Small intestine (tissue), 7 donors: ENCODE measurements at regions not wholly inside any gene's neighbourhood (a gene's known extent, or its start where the extent isn't known, plus 50 kb on each side); places are given as distances from the start of the nearest gene placed in this dataset.

Source experiments
- DNase-seq, 2 donors: peaks; one replicate each; pipeline versions ENCODE4 v3.0.0 to v3.0.0-alpha.2; 2013
- FAIRE-seq: peaks from 2 replicates; lab custom pipeline; 2012; peaks lifted over from hg19 to GRCh38; lab: Jason Lieb, UNC
- H3K27ac ChIP-seq, 3 donors: one replicate each; pipeline ENCODE4 v1.5.1; 2013; ENCODE audit warnings: low read length in 2 of 3, mild to moderate bottlenecking in 2 of 3, control low read depth in 1 of 3, inconsistent platforms in 1 of 3, low read depth in 1 of 3, moderate library complexity in 1 of 3
- H3K27me3 ChIP-seq, 3 donors: one replicate each; pipeline ENCODE4 v1.6.1; 2013; ENCODE audit warnings: low read length in 3 of 3, inconsistent platforms in 1 of 3; ENCODE audit not compliant: control insufficient read depth in 3 of 3, insufficient read depth in 3 of 3
- H3K36me3 ChIP-seq, 3 donors: one replicate each; pipeline ENCODE4 v1.6.1; 2013; ENCODE audit warnings: low read length in 3 of 3, inconsistent platforms in 1 of 3, low read depth in 1 of 3, mild to moderate bottlenecking in 1 of 3, moderate library complexity in 1 of 3; ENCODE audit not compliant: control insufficient read depth in 3 of 3, insufficient read depth in 2 of 3
- H3K4me1 ChIP-seq, 3 donors: one replicate each; pipeline ENCODE4 v1.6.1; 2013; ENCODE audit warnings: low read length in 2 of 3, inconsistent platforms in 1 of 3, low read depth in 1 of 3, mild to moderate bottlenecking in 1 of 3, moderate library complexity in 1 of 3; ENCODE audit not compliant: control insufficient read depth in 3 of 3, insufficient read depth in 2 of 3
- H3K4me3 ChIP-seq, 3 donors: one replicate each; pipeline ENCODE4 v1.5.1; 2013; ENCODE audit warnings: low read length in 3 of 3, control low read depth in 1 of 3, inconsistent platforms in 1 of 3, low read depth in 1 of 3, mild to moderate bottlenecking in 1 of 3, moderate library complexity in 1 of 3
- H3K9me3 ChIP-seq, 2 donors: one replicate each; pipeline ENCODE4 v1.6.1; 2013; ENCODE audit warnings: low read depth in 1 of 2, low read length in 1 of 2; ENCODE audit not compliant: control insufficient read depth in 2 of 2, insufficient read depth in 1 of 2
- WGBS, 3 donors: extraction: QIAGEN DNeasy Blood & Tissue Kit; methylation state at CpG; one replicate each; pipeline ENCODE4 v1.1.7; 2013; 5-methylcytosine and 5-hydroxymethylcytosine counted together
- donor health status: healthy with polysubstance abuse.
- donor health status: control.
- donor health status: control.
- donor health status: Bipolar disorder and iron deficiency.
- donor health status: healthy.

DNA sequence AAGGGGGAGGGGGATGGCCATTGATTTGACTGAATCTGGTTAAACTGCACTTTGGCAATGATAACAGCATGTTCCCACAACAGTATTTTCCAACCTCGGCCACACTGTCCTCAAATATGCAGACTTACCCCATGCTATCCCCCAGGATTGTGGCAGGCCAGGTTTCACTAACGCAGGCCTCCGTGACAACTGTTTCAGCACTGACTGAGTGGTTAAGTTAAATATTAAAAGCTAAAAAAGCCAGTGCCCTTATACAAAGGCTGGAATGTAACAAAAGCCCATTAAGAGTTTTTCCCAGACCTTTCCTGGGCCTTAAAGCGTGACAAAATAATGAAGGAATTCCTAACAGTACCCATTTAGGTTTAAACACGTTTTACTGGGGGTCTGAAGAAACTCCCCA, 202.9 kb downstream of the USP25 start:
- FAIRE-seq (no peak), DNase-seq (no peak)
- no peaks in the 10 kb centered on the region for H3K9me3 ChIP-seq
- no peak overlapping the region for H3K27ac ChIP-seq
- no peak overlapping the region for H3K4me3 ChIP-seq
- no peaks in the 10 kb centered on the region for H3K36me3 ChIP-seq
- 64 to 76% (median 76%) methylated on average over 5 of the region's 5 CpGs for WGBS, 3 donors
- no peaks in the 10 kb centered on the region for H3K27me3 ChIP-seq
- no peaks in the 10 kb centered on the region for H3K4me1 ChIP-seq

DNA sequence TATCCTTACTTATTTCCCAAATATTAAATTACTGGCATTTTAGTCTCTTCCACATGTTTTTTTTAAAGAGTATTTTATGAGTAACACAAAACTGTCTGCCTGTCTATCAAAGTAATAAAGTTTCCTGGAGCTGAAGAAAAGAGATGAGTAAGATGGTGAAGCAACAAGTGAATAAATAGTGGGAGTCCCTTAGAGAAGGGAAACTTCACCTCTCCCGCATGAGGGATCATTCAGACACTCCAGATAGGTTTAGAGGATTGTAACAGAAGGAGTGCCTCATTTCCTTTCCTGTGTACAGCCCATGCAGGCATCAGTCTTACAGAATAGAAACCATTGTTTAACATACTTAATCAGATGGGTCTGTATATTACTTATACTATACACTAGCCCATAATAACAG, 205.7 kb downstream of the USP25 start:
- H3K4me1 ChIP-seq, result no peaks in the 10 kb centered on the region
- H3K27me3 ChIP-seq, result no peaks in the 10 kb centered on the region
- H3K27ac ChIP-seq, result no peak overlapping the region
- no peak overlapping the region for H3K4me3 ChIP-seq
- FAIRE-seq, result no peak
- no peaks in the 10 kb centered on the region for H3K36me3 ChIP-seq
- DNase-seq, result no peak
- H3K9me3 ChIP-seq, result no peaks in the 10 kb centered on the region
- WGBS, 3 donors, result 86 to 91% (median 90%) methylated on average over 1 of the region's 1 CpG

DNA sequence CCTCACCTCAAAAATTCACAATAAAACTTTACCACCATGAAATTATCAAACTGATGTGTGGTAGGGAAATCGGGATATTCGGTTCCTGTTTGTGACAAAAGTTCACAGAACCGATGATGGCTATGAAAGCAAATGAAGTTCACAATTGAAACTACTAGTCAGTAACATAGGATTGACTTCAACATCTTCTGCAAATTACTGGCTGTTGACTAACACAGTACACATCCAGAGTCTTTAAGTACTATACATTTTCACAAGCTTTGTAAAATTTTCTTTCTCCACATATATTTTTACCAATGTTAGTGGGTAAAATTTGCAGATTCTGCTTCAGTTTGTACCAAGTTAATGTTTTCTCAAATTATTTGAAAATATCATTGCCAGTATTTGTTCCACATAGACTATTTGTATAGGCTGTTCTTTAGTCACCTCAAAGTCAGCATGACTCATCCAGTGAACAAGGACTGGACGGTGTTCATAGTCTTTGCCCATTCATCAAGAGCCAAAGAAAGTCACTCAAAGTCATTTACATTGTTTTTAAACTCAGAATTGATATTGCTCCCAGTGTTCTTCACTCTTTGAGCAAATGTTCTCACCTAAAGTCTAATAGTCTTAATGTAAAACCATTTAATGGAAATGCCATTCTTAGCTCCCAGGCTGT, 213.4 kb downstream of the USP25 start:
- H3K27me3 ChIP-seq, result no peaks in the 10 kb centered on the region
- FAIRE-seq (no peak), DNase-seq (no peak)
- H3K9me3 ChIP-seq, result no peaks in the 10 kb centered on the region
- no peak overlapping the region for H3K4me3 ChIP-seq
- no peak overlapping the region for H3K27ac ChIP-seq
- H3K36me3 ChIP-seq, result no peaks in the 10 kb centered on the region
- no peaks in the 10 kb centered on the region for H3K4me1 ChIP-seq
- WGBS, 3 donors, result 77 to 88% (median 84%) methylated on average over 4 of the region's 4 CpGs

DNA sequence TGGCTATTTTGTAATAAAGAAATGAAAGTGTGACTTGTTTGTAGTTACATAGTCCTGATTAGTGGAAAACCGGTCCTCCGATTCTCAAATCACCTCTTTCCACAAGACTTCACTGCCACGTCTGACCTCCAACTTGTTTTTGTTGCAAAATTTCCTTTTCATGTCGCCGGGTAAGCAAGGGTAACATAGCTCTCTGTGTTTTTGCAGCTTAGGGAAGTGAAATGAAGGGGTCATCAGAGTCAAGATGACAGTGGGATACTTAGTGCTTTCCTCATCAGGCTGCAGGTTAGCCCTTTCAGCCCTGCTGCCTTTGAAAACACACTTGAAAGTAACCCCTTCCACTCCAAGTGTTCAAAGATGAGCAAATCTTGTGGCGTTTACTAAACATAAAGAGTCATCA, 217.9 kb downstream of the USP25 start:
- 39 to 54% (median 40%) methylated on average over 6 of the region's 6 CpGs for WGBS, 3 donors
- H3K4me3 ChIP-seq, result no peak overlapping the region
- DNase-seq (no peak), FAIRE-seq (no peak)
- H3K36me3 ChIP-seq, result no peaks in the 10 kb centered on the region
- H3K9me3 ChIP-seq, result no peaks in the 10 kb centered on the region
- H3K27ac ChIP-seq, result no peak overlapping the region
- H3K27me3 ChIP-seq, result no peaks in the 10 kb centered on the region
- no peaks in the 10 kb centered on the region for H3K4me1 ChIP-seq

DNA sequence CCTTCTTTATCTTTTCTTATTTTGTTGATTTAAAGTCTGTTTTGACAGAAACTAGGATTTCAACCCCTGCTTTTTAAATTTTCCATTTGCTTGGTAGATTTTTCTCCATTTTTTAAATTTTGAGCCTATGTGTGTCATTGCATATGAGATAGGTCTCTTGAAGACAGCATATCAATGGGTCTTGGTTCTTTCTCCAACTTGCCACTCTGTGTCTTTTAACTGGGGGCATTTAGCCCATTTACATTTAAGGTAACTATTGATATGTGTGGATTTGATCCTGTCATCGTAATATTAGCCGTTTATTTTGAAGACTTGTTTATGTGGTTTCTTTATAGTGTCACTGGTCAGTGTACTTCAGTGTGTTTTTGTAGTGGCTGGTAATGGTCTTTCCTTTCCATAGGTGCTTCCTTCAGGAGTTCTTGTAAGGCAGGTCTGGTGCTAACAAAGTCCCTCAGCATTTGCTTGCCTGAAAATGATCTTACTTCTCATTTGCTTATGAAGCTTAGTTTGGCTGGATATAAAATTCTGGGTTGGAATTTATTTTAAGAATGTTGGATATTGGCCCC, 223.9 kb downstream of the USP25 start:
- DNase-seq (no peak), FAIRE-seq (no peak)
- Histone ChIP-seq H3K27ac (no peak overlapping the region), H3K4me3 (no peak overlapping the region), H3K9me3 (peaks cover 0 to 12% of the 10 kb centered on the region in 2 donors), H3K4me1 (no peaks in the 10 kb centered on the region), H3K27me3 (no peaks in the 10 kb centered on the region), H3K36me3 (no peaks in the 10 kb centered on the region)
- 96 to 97% (median 96%) methylated on average over 2 of the region's 2 CpGs for WGBS, 3 donors

DNA sequence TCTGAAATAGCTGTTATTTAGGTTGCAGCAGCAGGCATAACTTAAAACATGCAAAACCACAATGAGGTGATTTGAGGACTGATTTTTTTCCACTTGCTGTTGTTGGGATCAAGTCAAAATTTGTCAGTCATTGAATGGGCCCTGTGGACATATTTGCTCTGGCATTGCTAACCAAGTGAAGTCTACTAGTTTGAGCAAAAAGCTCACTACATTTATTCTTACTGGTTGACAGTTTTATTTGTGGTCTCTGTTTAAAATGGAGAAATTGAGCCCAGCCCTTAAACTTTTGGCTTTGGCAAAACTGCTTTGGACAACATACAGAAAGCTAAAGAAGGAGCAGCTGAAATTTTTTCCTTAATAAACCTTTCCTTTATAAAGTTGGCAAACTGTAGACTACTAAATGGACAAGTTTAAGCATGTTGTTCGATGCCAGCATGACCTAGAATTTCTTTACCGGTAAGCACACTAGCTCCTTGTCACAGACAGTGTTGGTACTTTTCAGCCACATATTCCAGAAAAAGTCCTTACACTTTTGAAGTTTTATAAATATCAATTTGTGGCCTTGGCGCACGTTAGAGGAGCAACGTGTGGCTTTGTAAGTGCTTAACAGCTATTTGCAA, 234.6 kb downstream of the USP25 start:
- 75 to 85% (median 81%) methylated on average over 5 of the region's 5 CpGs for WGBS, 3 donors
- H3K36me3 ChIP-seq, result no peaks in the 10 kb centered on the region
- FAIRE-seq (no peak), DNase-seq (no peak)
- H3K9me3 ChIP-seq, result no peaks in the 10 kb centered on the region
- H3K4me1 ChIP-seq, result no peaks in the 10 kb centered on the region
- H3K27me3 ChIP-seq, result no peaks in the 10 kb centered on the region
- H3K4me3 ChIP-seq, result no peak overlapping the region
- H3K27ac ChIP-seq, result no peak overlapping the region

DNA sequence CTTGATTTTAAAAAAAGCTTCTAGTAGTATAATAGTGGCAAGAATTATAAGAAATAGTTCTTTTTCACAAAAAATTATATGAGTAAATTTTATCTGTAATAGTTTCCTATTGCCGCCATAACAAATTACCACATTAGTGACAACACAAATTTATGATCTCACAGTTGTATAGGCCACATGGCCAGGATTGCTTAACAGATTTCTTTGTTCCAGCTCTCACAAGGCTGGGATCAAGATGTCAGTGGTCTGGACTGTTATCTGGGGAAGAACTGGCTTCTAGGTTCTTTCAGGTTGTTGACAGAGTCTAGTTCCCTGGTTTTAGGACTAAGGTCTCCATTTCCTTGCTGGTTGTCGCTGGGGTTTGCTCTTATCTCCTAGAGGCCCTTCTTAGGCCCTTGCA, 236.4 kb downstream of the USP25 start:
- H3K4me3 ChIP-seq, result no peak overlapping the region
- FAIRE-seq (no peak), DNase-seq (no peak)
- H3K9me3 ChIP-seq, result no peaks in the 10 kb centered on the region
- H3K4me1 ChIP-seq, result no peaks in the 10 kb centered on the region
- no peaks in the 10 kb centered on the region for H3K36me3 ChIP-seq
- H3K27ac ChIP-seq, result no peak overlapping the region
- H3K27me3 ChIP-seq, result no peaks in the 10 kb centered on the region
- 67 to 78% (median 69%) methylated on average over 2 of the region's 2 CpGs for WGBS, 3 donors

DNA sequence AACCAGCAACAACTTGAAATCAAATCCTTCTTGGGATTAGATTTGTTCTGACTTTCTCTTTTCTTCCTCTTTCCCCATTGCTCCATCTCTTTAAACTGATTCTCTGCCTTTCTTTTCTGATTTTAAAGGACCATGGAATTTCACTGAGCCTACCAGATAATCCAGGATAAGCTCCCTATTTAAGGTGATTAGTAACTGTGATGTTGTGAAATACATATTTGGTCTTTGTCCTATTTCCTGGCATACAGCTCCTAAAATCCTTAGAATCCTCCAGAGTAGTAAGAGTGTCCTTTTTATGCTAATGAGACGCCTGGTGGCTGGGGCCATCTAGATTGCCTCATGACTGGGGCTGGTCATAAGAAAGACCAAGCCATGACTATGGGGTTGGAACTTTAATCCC, 236.9 kb downstream of the USP25 start:
- 77 to 84% (median 80%) methylated on average over 1 of the region's 1 CpG for WGBS, 3 donors
- DNase-seq (no peak), FAIRE-seq (no peak)
- no peak overlapping the region for H3K4me3 ChIP-seq
- H3K27ac ChIP-seq, result no peak overlapping the region
- no peaks in the 10 kb centered on the region for H3K4me1 ChIP-seq
- no peaks in the 10 kb centered on the region for H3K9me3 ChIP-seq
- no peaks in the 10 kb centered on the region for H3K36me3 ChIP-seq
- no peaks in the 10 kb centered on the region for H3K27me3 ChIP-seq
